OCI-LY3 (cell line): ENCODE measurements at regions not wholly inside any gene's neighbourhood (a gene's known extent, or its start where the extent isn't known, plus 50 kb on each side); places are given as distances from the start of the nearest gene placed in this dataset.

ENCODE experiments used
- EZH2phosphoT487 ChIP-seq: fragments of 200-600 bp; shearing (Covaris generic); IDR thresholded peaks from 2 replicates; pipeline ENCODE4 v1.6.1; 2018; ENCODE audit warnings: antibody characterized with exemption, mixed run types, low read depth
- TF ChIP-seq, protein P1 (sequence below): fragments of 200-600, 300-600 bp; sonication (generic); IDR thresholded peaks from 2 replicates; pipeline ENCODE4 v1.5.1; 2014; ENCODE audit warnings: antibody characterized with exemption, low read length, low read depth

DNA sequence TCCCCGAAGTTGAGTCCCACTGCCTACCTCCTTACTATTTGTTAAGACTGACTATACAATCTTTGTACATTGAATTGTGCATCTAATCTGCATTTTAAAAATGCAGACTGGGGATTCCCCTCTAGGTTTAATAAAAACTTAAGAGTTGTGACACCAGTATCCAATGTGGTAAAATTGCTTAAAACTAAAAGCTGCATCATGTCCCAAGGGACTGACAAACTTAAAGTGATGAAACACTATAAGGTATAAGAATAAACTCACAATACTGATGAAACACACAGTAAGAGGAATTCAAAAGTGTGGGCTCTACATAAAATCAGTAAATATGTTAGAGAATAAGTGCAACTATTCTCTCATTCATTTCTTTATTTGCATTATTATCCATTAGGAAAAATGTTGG, 1905.1 kb downstream of the MAT2B start:
- TF ChIP-seq, protein P1, sequence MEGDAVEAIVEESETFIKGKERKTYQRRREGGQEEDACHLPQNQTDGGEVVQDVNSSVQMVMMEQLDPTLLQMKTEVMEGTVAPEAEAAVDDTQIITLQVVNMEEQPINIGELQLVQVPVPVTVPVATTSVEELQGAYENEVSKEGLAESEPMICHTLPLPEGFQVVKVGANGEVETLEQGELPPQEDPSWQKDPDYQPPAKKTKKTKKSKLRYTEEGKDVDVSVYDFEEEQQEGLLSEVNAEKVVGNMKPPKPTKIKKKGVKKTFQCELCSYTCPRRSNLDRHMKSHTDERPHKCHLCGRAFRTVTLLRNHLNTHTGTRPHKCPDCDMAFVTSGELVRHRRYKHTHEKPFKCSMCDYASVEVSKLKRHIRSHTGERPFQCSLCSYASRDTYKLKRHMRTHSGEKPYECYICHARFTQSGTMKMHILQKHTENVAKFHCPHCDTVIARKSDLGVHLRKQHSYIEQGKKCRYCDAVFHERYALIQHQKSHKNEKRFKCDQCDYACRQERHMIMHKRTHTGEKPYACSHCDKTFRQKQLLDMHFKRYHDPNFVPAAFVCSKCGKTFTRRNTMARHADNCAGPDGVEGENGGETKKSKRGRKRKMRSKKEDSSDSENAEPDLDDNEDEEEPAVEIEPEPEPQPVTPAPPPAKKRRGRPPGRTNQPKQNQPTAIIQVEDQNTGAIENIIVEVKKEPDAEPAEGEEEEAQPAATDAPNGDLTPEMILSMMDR = no peak
- no peak for TF ChIP-seq EZH2phosphoT487
